Natural killer cell (primary cell): ENCODE measurements at regions not wholly inside any gene's neighbourhood (a gene's known extent, or its start where the extent isn't known, plus 50 kb on each side); places are given as distances from the start of the nearest gene placed in this dataset.

Experiments used
- ATAC-seq, 3 donors: fragments of 150-1000 bp in 2 of 3; fragments of 200-7000 bp in 1 of 3; cut with Tn5 transposase; 1 replicate in 1 of 3; 2 replicates in 2 of 3; pipeline ENCODE4 v1.10.0; 2021; ENCODE audit warnings: mild to moderate bottlenecking in 2 of 3, moderate library complexity in 2 of 3
- DNase-seq, 2 donors: peaks; one replicate each; pipeline versions ENCODE4 v3.0.0 to v3.0.0-alpha.2; 2013 to 2021; ENCODE audit warnings: mixed read lengths in 1 of 2
- H3K27ac ChIP-seq: one replicate; pipeline ENCODE4 v1.5.1; 2013; ENCODE audit warnings: mild to moderate bottlenecking, low read length
- H3K27me3 ChIP-seq: one replicate; pipeline ENCODE4 v1.6.1; 2013; ENCODE audit warnings: low read length; ENCODE audit not compliant: control insufficient read depth, insufficient read depth
- H3K36me3 ChIP-seq: one replicate; pipeline ENCODE4 v1.6.1; 2013; ENCODE audit warnings: low read length; ENCODE audit not compliant: control insufficient read depth, insufficient read depth
- H3K4me1 ChIP-seq: one replicate; pipeline ENCODE4 v1.6.1; 2013; ENCODE audit warnings: low read length; ENCODE audit not compliant: control insufficient read depth, insufficient read depth
- H3K4me3 ChIP-seq: one replicate; pipeline ENCODE4 v1.5.1; 2013; ENCODE audit warnings: low read length
- H3K9me3 ChIP-seq: one replicate; pipeline ENCODE4 v1.6.1; 2013; ENCODE audit warnings: low read length; ENCODE audit not compliant: control insufficient read depth, insufficient read depth
- H3K27ac Mint-ChIP-seq, 2 donors: one replicate each; pipeline ENCODE4 v1.8.0; 2022; ENCODE audit warnings: mild to moderate bottlenecking in 2 of 2, mixed read lengths in 2 of 2, moderate library complexity in 1 of 2
- H3K27me3 Mint-ChIP-seq, 2 donors: one replicate each; pipeline ENCODE4 v1.8.0; 2022; ENCODE audit warnings: low read depth in 2 of 2, mixed read lengths in 2 of 2
- H3K36me3 Mint-ChIP-seq: one replicate; pipeline ENCODE4 v1.8.0; 2022; ENCODE audit warnings: mixed read lengths
- H3K4me1 Mint-ChIP-seq, 2 donors: one replicate each; pipeline ENCODE4 v1.8.0; 2022; ENCODE audit warnings: mixed read lengths in 2 of 2
- H3K4me3 Mint-ChIP-seq: one replicate; pipeline ENCODE4 v1.8.0; 2022; ENCODE audit warnings: mild to moderate bottlenecking, moderate library complexity, mixed read lengths
- H3K9me3 Mint-ChIP-seq, 2 donors: one replicate each; pipeline ENCODE4 v1.8.0; 2022; ENCODE audit warnings: mixed read lengths in 2 of 2
- WGBS: methylation state at CpG from one replicate; pipeline ENCODE4 v1.1.7; 2013; ENCODE audit warnings: missing lambda C conversion rate; ENCODE audit not compliant: insufficient coverage; 5-methylcytosine and 5-hydroxymethylcytosine counted together
- intact Hi-C: fragments of 100-400 bp; cut with micrococcal nuclease; formaldehyde crosslinking; loops from one replicate; pipeline ENCODE4 v1.14.2; 2022
- TF ChIP-seq, protein P1 (sequence below): fragments of 200-600 bp; IDR thresholded peaks from one replicate; pipeline ENCODE4 v1.8.0; 2022; ENCODE audit warnings: antibody characterized with exemption

DNA sequence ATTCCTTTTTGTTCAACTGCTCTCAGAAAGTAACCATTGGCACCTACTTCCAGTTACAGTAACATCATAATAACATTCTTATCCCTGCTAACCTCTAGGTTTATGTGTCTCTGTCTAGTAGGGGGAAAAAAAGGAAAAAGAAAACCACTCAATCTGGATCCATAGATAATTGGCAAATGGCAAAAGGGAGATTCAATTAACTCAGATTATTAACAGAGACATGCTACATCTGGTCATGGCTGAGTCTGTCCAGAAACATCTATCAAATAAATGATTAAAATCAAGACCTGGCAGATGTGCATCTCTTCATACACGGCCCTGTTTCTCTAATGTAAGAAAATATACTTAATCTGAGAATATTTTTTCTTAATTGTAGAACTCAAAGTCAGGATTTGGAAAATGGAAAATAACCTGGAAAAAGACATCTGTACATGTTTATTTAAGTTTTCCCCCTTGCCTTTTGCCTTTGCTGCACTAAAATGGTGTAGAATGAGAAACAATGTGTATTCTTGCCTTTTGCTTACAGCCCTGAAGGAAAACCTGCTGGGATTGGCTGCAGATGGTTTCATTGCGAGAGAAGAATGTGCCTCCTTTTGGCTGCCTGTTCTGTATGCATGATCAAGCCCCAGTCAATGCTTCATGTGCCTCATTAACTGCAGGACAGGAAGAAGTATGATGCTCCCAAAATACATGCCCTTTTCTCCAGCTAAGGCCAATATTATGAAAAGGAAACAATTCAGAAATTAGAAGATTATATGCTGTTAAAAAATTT is 921.6 kb upstream of the PCDH20 start:
- Mint-ChIP-seq H3K4me3 (no peak overlapping the region), H3K27ac (no peak overlapping the region), H3K36me3 (no peaks in the 10 kb centered on the region), H3K27me3 (no peaks in the 10 kb centered on the region), H3K9me3 (peaks cover 0 to 4% of the 10 kb centered on the region in 2 donors), H3K4me1 (no peaks in the 10 kb centered on the region)
- no peaks in the 10 kb centered on the region for H3K36me3 ChIP-seq
- intact Hi-C loops = no loop called here
- H3K27ac ChIP-seq = no peak overlapping the region
- no peaks in the 10 kb centered on the region for H3K4me1 ChIP-seq
- ATAC-seq (no peak), DNase-seq (no peak)
- TF ChIP-seq, protein P1, sequence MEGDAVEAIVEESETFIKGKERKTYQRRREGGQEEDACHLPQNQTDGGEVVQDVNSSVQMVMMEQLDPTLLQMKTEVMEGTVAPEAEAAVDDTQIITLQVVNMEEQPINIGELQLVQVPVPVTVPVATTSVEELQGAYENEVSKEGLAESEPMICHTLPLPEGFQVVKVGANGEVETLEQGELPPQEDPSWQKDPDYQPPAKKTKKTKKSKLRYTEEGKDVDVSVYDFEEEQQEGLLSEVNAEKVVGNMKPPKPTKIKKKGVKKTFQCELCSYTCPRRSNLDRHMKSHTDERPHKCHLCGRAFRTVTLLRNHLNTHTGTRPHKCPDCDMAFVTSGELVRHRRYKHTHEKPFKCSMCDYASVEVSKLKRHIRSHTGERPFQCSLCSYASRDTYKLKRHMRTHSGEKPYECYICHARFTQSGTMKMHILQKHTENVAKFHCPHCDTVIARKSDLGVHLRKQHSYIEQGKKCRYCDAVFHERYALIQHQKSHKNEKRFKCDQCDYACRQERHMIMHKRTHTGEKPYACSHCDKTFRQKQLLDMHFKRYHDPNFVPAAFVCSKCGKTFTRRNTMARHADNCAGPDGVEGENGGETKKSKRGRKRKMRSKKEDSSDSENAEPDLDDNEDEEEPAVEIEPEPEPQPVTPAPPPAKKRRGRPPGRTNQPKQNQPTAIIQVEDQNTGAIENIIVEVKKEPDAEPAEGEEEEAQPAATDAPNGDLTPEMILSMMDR = no peak
- no peak overlapping the region for H3K4me3 ChIP-seq
- WGBS = 71% methylated on average over 1 of the region's 2 CpGs
- no peaks in the 10 kb centered on the region for H3K27me3 ChIP-seq
- H3K9me3 ChIP-seq = no peaks in the 10 kb centered on the region

DNA sequence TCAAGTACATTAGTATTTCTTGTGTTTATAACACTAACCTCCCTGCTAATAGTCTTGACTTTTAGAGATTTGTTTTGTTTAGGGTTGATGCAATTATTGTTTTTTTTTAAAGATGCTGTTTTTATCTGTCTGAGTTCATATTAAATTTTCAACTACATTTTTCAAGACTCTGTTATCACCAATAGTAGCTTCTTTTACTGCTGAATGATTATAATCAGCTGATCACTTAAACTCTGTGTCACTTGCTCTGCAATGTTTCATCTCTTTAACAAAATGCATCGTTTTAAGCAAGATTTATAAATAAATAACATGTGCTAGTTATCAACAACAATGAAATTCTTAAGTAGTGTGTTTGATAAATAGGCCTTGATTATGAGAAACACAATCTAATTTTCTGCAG is 920.9 kb upstream of the PCDH20 start:
- DNase-seq = no peak
- H3K36me3 Mint-ChIP-seq = no peaks in the 10 kb centered on the region
- H3K4me1 Mint-ChIP-seq = no peaks in the 10 kb centered on the region
- no peak overlapping the region for H3K27ac Mint-ChIP-seq
- no peaks in the 10 kb centered on the region for H3K27me3 ChIP-seq
- TF ChIP-seq, protein P1 = no peak
- H3K27ac ChIP-seq = no peak overlapping the region
- peaks cover 0 to 7% of the 10 kb centered on the region in 2 donors for H3K9me3 Mint-ChIP-seq
- H3K4me3 ChIP-seq = no peak overlapping the region
- H3K27me3 Mint-ChIP-seq = no peaks in the 10 kb centered on the region
- H3K36me3 ChIP-seq = no peaks in the 10 kb centered on the region
- no peaks in the 10 kb centered on the region for H3K9me3 ChIP-seq
- intact Hi-C loops = no loop called here
- WGBS = no CpG with 5 or more reads among the region's 1 CpG
- no peaks in the 10 kb centered on the region for H3K4me1 ChIP-seq
- H3K4me3 Mint-ChIP-seq = no peak overlapping the region
- no peak for ATAC-seq

DNA sequence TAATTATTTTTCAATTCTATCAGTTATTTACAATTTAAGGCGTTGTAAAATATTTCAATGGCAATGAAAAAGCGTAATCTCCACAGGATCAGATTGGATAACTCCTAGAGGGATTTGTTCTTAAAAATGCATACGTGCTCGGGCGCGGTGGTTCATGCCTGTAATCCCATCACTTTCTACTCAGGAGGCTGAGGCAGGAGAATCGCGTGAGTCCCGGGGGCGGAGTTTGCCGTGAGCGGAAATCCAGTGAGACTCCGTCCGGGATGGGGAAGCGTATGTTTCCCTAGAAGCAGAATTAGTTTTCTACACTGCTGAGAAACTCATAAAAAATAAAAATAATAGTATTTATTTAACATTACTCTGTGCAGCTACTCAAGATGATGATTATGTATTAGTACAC is 917.8 kb upstream of the PCDH20 start:
- no peaks in the 10 kb centered on the region for H3K27me3 Mint-ChIP-seq
- 90% methylated on average over 10 of the region's 15 CpGs for WGBS
- intact Hi-C loops = no loop called here
- TF ChIP-seq, protein P1 = no peak
- no peak overlapping the region for H3K4me3 Mint-ChIP-seq
- H3K4me3 ChIP-seq = no peak overlapping the region
- H3K9me3 Mint-ChIP-seq = peaks cover 3 to 11% of the 10 kb centered on the region in 2 donors
- H3K36me3 Mint-ChIP-seq = no peaks in the 10 kb centered on the region
- no peak overlapping the region for H3K27ac Mint-ChIP-seq
- no peaks in the 10 kb centered on the region for H3K36me3 ChIP-seq
- no peaks in the 10 kb centered on the region for H3K4me1 ChIP-seq
- H3K27ac ChIP-seq = no peak overlapping the region
- H3K27me3 ChIP-seq = no peaks in the 10 kb centered on the region
- no peak for ATAC-seq
- H3K4me1 Mint-ChIP-seq = no peaks in the 10 kb centered on the region
- DNase-seq = no peak
- H3K9me3 ChIP-seq = no peaks in the 10 kb centered on the region

DNA sequence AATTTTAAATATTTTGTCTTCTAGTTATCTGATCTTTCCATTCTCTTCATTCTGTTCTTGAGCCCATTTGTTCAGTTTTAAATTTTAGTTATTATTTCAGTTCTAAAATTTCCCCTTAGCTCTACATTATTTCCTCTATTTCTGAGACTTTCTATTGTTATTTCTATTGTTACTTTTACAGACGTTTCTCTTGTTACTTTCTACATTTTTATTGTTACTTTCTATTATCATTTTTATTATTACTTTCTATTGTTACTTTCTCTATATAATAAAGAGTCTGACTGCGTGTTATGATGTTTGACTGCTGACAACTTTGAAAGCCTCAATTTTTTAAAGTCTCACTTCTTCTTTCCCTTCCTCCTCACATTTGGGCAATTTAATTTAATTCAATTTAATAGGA is 915.7 kb upstream of the PCDH20 start:
- Mint-ChIP-seq H3K4me1 (no peaks in the 10 kb centered on the region), H3K4me3 (no peak overlapping the region), H3K36me3 (no peaks in the 10 kb centered on the region), H3K27ac (no peak overlapping the region), H3K9me3 (peaks cover 9 to 16% of the 10 kb centered on the region in 2 donors), H3K27me3 (no peaks in the 10 kb centered on the region)
- Histone ChIP-seq H3K36me3 (no peaks in the 10 kb centered on the region), H3K27ac (no peak overlapping the region), H3K4me1 (no peaks in the 10 kb centered on the region), H3K9me3 (no peaks in the 10 kb centered on the region), H3K4me3 (no peak overlapping the region), H3K27me3 (no peaks in the 10 kb centered on the region)
- intact Hi-C loops = no loop called here
- ATAC-seq (no peak), DNase-seq (no peak)
- WGBS = 100% methylated on average over 1 of the region's 2 CpGs
- TF ChIP-seq, protein P1 = no peak
